Astrocyte (in vitro differentiated cells and primary cell): ENCODE measurements at regions not wholly inside any gene's neighbourhood (a gene's known extent, or its start where the extent isn't known, plus 50 kb on each side); places are given as distances from the start of the nearest gene placed in this dataset.

Source experiments
- DNase-seq: peaks from one replicate; pipeline ENCODE4 v3.0.0-alpha.2; 2010; ENCODE audit warnings: low read depth
- FAIRE-seq: peaks from 2 replicates; lab custom pipeline; 2011; peaks lifted over from hg19 to GRCh38; lab: Jason Lieb, UNC
- H2AFZ ChIP-seq: 2 replicates; pipeline ENCODE4 v1.6.0; 2012; ENCODE audit warnings: low read depth, low read length, inconsistent platforms
- H3K27ac ChIP-seq: 2 replicates; pipeline ENCODE4 v1.5.1; 2011; ENCODE audit warnings: low read depth, low read length, inconsistent platforms
- H3K27me3 ChIP-seq: 2 replicates; pipeline ENCODE4 v1.6.0; 2011; ENCODE audit warnings: low read length, inconsistent platforms; ENCODE audit not compliant: insufficient read depth
- H3K36me3 ChIP-seq: 2 replicates; pipeline ENCODE4 v1.5.1; 2011; ENCODE audit warnings: low read length, inconsistent platforms; ENCODE audit not compliant: insufficient read depth
- H3K4me1 ChIP-seq: 2 replicates; pipeline ENCODE4 v1.5.1; 2011; ENCODE audit warnings: low read length, inconsistent platforms; ENCODE audit not compliant: insufficient read depth
- H3K4me2 ChIP-seq: 2 replicates; pipeline ENCODE4 v1.6.0; 2012; ENCODE audit warnings: low read length, inconsistent platforms
- H3K4me3 ChIP-seq: 2 replicates; pipeline ENCODE4 v1.5.1; 2011; ENCODE audit warnings: low read depth, mild to moderate bottlenecking, low read length, inconsistent platforms; ENCODE audit not compliant: insufficient read depth
- H3K79me2 ChIP-seq: 2 replicates; pipeline ENCODE4 v1.6.0; 2012; ENCODE audit warnings: mild to moderate bottlenecking, low read length, inconsistent platforms; ENCODE audit not compliant: insufficient read depth
- H3K9ac ChIP-seq: 2 replicates; pipeline ENCODE4 v1.6.0; 2012; ENCODE audit warnings: mild to moderate bottlenecking, low read length, inconsistent platforms
- H3K9me3 ChIP-seq: 2 replicates; pipeline ENCODE4 v1.5.1; 2012; ENCODE audit warnings: low read depth, mild to moderate bottlenecking, low read length, inconsistent platforms; ENCODE audit not compliant: insufficient read depth
- H4K20me1 ChIP-seq: 2 replicates; pipeline ENCODE4 v1.6.0; 2012; ENCODE audit warnings: low read length, inconsistent platforms; ENCODE audit not compliant: insufficient read depth
- H3K27ac Mint-ChIP-seq: one replicate; pipeline ENCODE4 v1.8.0; 2021; ENCODE audit warnings: mild to moderate bottlenecking, mixed read lengths; ENCODE audit not compliant: unreplicated experiment
- H3K27me3 Mint-ChIP-seq: one replicate; pipeline ENCODE4 v1.8.0; 2021; ENCODE audit warnings: low read depth, mixed read lengths; ENCODE audit not compliant: unreplicated experiment
- H3K36me3 Mint-ChIP-seq: one replicate; pipeline ENCODE4 v1.8.0; 2021; ENCODE audit warnings: low read depth, mixed read lengths; ENCODE audit not compliant: unreplicated experiment
- H3K4me1 Mint-ChIP-seq: one replicate; pipeline ENCODE4 v1.8.0; 2021; ENCODE audit warnings: low read depth, mixed read lengths; ENCODE audit not compliant: unreplicated experiment
- H3K4me3 Mint-ChIP-seq: one replicate; pipeline ENCODE4 v1.8.0; 2021; ENCODE audit warnings: mild to moderate bottlenecking, moderate library complexity, mixed read lengths; ENCODE audit not compliant: unreplicated experiment
- H3K9me3 Mint-ChIP-seq: one replicate; pipeline ENCODE4 v1.8.0; 2021; ENCODE audit warnings: mild to moderate bottlenecking, mixed read lengths; ENCODE audit not compliant: unreplicated experiment
- EZH2 ChIP-seq: IDR thresholded peaks from 2 replicates; pipeline ENCODE4 v1.6.1; 2012; ENCODE audit warnings: mild to moderate bottlenecking, low read length, inconsistent platforms; ENCODE audit not compliant: insufficient read depth
- TF ChIP-seq, protein P1 (sequence below): IDR thresholded peaks from 2 replicates; pipeline ENCODE4 v1.5.1; 2011; ENCODE audit warnings: low read depth, mild to moderate bottlenecking, inconsistent platforms, low read length, moderate library complexity; ENCODE audit not compliant: insufficient read depth

DNA sequence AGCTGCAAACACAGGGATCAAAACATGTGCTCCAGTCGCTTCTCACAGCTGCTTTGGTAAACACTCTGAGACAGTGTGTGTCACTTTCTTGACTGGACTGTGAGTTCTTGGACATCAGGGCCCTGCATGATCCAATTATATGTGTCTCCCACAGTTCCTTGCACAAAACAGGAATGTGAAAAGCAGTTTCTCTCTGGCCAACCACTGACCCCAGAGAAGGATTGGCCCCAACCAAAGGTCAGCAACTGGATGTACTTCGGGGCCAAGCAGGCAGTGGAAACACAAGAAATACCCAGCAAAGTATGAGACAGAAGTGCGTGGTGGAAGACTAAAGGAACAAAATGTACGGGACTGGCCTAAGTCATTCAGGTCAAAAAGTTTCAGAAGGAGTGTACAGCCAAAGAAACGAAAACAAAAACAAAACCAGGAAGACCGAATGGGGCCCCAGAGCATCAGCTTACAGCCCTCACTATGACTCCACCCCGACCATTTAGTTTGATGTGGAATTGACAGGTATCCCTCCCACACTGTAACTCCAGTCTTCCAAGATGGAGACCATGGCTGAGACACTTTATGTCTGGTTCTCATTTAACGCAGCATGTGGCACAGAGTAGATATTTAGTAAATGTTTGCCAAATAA, 76.7 kb upstream of the LPP start:
- H3K4me2 ChIP-seq = no peak overlapping the region
- Mint-ChIP-seq H3K9me3 (no peaks in the 10 kb centered on the region), H3K4me3 (no peak overlapping the region), H3K4me1 (peaks cover 7% of the 10 kb centered on the region), H3K27ac (no peak overlapping the region), H3K27me3 (no peaks in the 10 kb centered on the region), H3K36me3 (no peaks in the 10 kb centered on the region)
- DNase-seq = no peak
- H3K27ac ChIP-seq = no peak overlapping the region
- no peaks in the 10 kb centered on the region for H3K79me2 ChIP-seq
- H3K9ac ChIP-seq = no peak overlapping the region
- no peaks in the 10 kb centered on the region for H3K36me3 ChIP-seq
- no peaks in the 10 kb centered on the region for H3K9me3 ChIP-seq
- no peak overlapping the region for H3K4me3 ChIP-seq
- no peaks in the 10 kb centered on the region for H4K20me1 ChIP-seq
- peaks cover 3% of the 10 kb centered on the region for H3K4me1 ChIP-seq
- no peak overlapping the region for H2AFZ ChIP-seq
- no peak for TF ChIP-seq EZH2
- TF ChIP-seq, protein P1, sequence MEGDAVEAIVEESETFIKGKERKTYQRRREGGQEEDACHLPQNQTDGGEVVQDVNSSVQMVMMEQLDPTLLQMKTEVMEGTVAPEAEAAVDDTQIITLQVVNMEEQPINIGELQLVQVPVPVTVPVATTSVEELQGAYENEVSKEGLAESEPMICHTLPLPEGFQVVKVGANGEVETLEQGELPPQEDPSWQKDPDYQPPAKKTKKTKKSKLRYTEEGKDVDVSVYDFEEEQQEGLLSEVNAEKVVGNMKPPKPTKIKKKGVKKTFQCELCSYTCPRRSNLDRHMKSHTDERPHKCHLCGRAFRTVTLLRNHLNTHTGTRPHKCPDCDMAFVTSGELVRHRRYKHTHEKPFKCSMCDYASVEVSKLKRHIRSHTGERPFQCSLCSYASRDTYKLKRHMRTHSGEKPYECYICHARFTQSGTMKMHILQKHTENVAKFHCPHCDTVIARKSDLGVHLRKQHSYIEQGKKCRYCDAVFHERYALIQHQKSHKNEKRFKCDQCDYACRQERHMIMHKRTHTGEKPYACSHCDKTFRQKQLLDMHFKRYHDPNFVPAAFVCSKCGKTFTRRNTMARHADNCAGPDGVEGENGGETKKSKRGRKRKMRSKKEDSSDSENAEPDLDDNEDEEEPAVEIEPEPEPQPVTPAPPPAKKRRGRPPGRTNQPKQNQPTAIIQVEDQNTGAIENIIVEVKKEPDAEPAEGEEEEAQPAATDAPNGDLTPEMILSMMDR = no peak
- H3K27me3 ChIP-seq = no peaks in the 10 kb centered on the region
- FAIRE-seq = no peak

DNA sequence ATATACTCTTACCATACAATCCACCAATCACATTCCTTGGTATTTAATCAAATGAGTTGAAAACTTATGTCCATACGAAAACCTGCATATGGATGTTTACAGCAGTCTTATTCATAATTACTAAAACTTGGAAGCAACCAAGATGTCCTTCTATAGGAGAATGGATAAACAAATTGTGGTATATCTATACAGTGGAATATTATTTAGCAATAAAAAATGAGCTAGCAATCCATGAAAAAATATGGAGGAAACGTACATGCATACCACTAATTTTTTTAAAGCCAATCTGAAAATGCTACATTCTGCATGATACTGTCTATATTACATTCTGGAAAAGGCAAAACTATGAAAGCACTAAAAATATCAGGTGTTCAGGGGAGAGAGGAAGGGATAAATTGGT, 73.9 kb upstream of the LPP start:
- no peak for TF ChIP-seq EZH2
- TF ChIP-seq, protein P1 = no peak
- Histone ChIP-seq H3K4me3 (no peak overlapping the region), H3K4me2 (no peak overlapping the region), H3K9me3 (no peaks in the 10 kb centered on the region), H3K27me3 (no peaks in the 10 kb centered on the region), H3K4me1 (peaks cover 7% of the 10 kb centered on the region), H4K20me1 (no peaks in the 10 kb centered on the region), H3K9ac (no peak overlapping the region), H3K36me3 (no peaks in the 10 kb centered on the region), H3K27ac (no peak overlapping the region), H2AFZ (no peak overlapping the region), H3K79me2 (no peaks in the 10 kb centered on the region)
- H3K9me3 Mint-ChIP-seq = no peaks in the 10 kb centered on the region
- FAIRE-seq = no peak
- DNase-seq = no peak
- H3K36me3 Mint-ChIP-seq = no peaks in the 10 kb centered on the region
- no peaks in the 10 kb centered on the region for H3K27me3 Mint-ChIP-seq
- H3K4me1 Mint-ChIP-seq = peaks cover 12% of the 10 kb centered on the region
- H3K4me3 Mint-ChIP-seq = no peak overlapping the region
- H3K27ac Mint-ChIP-seq = no peak overlapping the region

DNA sequence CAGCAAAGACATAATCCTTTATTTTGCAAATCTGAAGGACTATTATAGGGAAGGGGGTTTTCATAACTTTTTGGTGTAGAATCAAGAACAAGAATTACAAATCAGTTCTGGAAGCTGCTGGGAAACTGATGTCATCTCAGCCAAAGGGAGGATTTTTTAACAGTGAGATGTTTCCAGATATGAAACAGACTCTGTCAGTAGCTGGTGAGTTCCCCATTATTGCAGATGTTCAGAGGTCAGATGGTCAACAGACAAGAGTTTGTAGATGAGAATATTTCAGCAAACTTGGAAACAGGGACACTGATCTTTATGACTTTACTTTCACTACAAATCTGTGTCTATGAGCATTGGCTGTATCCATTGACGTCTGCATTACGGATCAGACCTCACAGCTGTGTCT, 71.9 kb upstream of the LPP start:
- DNase-seq = peak; percentile 26
- peak; percentile 84 for FAIRE-seq
- Mint-ChIP-seq H3K9me3 (no peaks in the 10 kb centered on the region), H3K27ac (no peak overlapping the region), H3K27me3 (no peaks in the 10 kb centered on the region), H3K4me3 (no peak overlapping the region), H3K36me3 (no peaks in the 10 kb centered on the region), H3K4me1 (peaks cover 10% of the 10 kb centered on the region)
- H3K9me3 ChIP-seq = no peaks in the 10 kb centered on the region
- H4K20me1 ChIP-seq = no peaks in the 10 kb centered on the region
- no peaks in the 10 kb centered on the region for H3K79me2 ChIP-seq
- H3K27me3 ChIP-seq = no peaks in the 10 kb centered on the region
- H3K36me3 ChIP-seq = no peaks in the 10 kb centered on the region
- H3K4me2 ChIP-seq = peak overlapping the region; percentile 50
- no peak overlapping the region for H3K4me3 ChIP-seq
- peak overlapping the region; percentile 37 for H3K9ac ChIP-seq
- peaks cover 7% of the 10 kb centered on the region for H3K4me1 ChIP-seq
- peak overlapping the region; percentile 65 for H3K27ac ChIP-seq
- TF ChIP-seq EZH2 = no peak
- TF ChIP-seq, protein P1 = no peak
- H2AFZ ChIP-seq = no peak overlapping the region
